GM12875 (cell line): ENCODE measurements at regions not wholly inside any gene's neighbourhood (a gene's known extent, or its start where the extent isn't known, plus 50 kb on each side); places are given as distances from the start of the nearest gene placed in this dataset.
"Not testable (repeated sequence)": the region's sequence is repeated elsewhere in the genome, so short reads cannot be mapped to it uniquely, and the experiment has no call there.

Experiments used
- H3K4me3 ChIP-seq: one replicate; pipeline ENCODE4 v1.5.1; 2011; ENCODE audit warnings: low read depth, low read length, control low read depth
- TF ChIP-seq, protein P1 (sequence below): IDR thresholded peaks from 2 replicates; pipeline ENCODE4 v1.5.1; 2011; ENCODE audit warnings: low read depth, mild to moderate bottlenecking, control low read depth, inconsistent platforms, low read length, moderate library complexity, borderline replicate concordance; ENCODE audit not compliant: insufficient read depth

DNA sequence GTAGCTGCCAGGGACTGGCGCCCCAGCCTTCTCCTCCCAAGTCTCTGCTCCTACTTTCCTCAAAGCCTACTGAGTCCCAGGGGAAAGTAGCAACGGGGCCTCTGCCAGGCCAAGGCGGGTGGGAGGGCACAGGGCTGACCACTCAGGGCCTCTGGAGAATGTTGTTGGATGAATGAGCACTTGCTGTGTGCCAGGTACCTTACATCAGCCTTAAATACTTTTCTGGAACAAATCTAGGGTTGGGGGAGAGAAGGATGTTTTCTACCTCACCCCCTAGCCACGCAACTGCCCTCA, 119.3 kb upstream of the ZBTB40 start:
- no peak overlapping the region for H3K4me3 ChIP-seq
- TF ChIP-seq, protein P1, sequence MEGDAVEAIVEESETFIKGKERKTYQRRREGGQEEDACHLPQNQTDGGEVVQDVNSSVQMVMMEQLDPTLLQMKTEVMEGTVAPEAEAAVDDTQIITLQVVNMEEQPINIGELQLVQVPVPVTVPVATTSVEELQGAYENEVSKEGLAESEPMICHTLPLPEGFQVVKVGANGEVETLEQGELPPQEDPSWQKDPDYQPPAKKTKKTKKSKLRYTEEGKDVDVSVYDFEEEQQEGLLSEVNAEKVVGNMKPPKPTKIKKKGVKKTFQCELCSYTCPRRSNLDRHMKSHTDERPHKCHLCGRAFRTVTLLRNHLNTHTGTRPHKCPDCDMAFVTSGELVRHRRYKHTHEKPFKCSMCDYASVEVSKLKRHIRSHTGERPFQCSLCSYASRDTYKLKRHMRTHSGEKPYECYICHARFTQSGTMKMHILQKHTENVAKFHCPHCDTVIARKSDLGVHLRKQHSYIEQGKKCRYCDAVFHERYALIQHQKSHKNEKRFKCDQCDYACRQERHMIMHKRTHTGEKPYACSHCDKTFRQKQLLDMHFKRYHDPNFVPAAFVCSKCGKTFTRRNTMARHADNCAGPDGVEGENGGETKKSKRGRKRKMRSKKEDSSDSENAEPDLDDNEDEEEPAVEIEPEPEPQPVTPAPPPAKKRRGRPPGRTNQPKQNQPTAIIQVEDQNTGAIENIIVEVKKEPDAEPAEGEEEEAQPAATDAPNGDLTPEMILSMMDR: no peak

DNA sequence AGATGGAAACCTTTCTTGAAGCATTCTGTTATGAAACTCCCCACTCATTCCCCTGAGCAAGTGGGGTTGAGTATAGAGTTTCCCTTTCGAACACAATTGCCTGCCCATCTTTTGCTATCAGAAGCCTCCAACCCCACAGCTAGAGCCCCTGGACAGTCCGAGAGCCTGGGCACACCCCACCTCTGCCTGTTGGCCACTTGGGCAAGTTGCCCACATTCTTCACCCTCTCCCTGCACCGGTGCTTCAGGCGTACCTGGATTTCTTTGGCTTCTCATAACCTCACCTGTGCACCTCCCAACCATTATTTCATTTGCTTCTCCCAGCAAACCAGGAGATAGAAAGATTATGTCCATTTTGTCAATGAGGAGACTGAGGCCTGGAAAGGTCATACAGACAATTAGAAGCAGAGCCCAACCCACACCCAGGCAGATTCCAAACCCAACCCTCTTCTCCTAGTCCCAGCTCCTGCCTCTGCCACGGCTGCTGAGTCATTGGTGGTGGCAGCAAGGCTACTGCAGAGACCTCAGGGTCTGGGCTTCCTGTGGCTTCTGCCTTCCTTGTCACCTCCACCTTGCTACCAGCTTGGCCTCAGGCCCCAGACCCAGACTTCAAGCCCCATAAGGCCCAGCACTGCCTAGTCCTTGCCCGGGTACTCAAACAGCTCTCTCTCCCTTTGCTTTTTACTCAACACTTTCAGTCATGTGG, 118.7 kb upstream of the ZBTB40 start:
- TF ChIP-seq, protein P1: no peak
- H3K4me3 ChIP-seq: no peak overlapping the region

DNA sequence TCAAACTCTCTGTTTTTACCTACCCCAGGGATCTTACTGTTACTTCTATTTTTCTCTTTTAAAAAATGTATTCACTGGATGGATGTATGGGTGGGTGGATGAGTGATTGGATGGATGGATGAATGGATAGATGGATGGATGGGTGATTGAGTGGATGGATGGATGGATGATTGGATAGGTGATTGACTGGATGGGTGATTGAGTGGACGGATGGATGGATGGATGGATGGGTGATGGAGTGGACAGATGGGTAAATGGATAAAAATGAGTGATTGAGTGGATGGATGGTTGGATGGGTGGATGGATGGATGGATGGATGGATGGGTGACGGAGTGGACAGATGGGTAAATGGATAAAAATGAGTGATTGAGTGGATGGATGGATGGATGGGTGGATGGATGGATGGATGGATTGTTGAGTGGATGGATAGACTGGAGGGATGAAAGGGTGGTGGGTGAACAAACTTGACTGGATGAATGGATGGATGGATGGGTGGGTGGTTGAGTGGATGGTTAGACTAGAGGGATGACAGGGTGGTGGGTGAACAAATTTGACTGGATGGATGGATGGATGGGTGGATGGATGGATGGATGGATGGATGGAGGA, 118.0 kb upstream of the ZBTB40 start:
- H3K4me3 ChIP-seq: no peak overlapping the region
- TF ChIP-seq, protein P1: no peak

DNA sequence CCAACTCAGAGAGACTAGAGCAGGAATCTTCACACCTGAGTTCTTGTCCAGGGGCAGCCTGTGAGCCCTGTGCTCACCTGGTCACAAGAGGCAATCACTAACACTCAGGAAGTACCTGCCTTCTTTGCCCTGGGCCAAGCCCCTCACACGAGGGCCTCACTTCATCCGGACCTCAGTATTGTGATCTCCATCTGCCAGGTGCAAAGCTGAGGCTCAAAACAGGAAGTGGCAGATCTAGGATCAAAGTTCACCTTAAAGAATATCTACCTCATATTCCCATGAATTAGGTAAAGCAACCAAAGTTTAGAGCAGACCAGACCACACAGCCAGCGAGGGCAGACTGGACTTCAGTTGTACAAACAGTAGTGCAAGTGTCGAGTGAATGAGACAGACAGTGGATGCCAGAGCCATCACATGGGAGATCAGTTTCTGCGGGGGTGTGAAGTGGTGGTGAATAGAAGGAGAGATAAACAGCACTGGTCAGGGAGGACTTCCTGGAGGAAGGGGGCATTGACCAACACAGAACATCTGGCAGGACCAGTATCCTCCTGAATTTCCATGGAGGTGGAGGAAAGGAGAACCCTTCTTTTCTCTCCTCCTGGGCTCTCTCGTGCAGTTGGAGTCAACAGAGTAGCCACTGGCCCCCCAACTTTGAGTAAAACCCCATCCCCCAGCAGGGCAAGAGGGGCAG, 116.6 kb upstream of the ZBTB40 start:
- no peak overlapping the region for H3K4me3 ChIP-seq
- TF ChIP-seq, protein P1: no peak

DNA sequence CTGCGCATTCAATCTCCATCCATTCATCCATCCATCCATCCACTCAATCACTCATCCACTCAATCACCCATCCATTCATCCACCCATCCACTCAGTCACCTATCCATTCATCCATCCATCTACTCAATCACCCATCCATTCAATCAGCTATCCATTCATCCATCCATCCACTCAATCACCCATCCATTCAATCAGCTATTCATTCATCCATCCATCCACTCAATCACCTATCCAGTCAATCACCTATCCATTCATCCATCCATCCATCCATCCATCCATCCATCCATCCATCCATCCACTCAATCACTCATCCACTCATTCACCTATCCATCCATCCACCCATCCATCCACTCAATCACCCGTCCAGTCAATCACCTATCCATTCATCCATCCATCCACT, 115.4 kb upstream of the ZBTB40 start:
- H3K4me3 ChIP-seq: not testable (repeated sequence)

DNA sequence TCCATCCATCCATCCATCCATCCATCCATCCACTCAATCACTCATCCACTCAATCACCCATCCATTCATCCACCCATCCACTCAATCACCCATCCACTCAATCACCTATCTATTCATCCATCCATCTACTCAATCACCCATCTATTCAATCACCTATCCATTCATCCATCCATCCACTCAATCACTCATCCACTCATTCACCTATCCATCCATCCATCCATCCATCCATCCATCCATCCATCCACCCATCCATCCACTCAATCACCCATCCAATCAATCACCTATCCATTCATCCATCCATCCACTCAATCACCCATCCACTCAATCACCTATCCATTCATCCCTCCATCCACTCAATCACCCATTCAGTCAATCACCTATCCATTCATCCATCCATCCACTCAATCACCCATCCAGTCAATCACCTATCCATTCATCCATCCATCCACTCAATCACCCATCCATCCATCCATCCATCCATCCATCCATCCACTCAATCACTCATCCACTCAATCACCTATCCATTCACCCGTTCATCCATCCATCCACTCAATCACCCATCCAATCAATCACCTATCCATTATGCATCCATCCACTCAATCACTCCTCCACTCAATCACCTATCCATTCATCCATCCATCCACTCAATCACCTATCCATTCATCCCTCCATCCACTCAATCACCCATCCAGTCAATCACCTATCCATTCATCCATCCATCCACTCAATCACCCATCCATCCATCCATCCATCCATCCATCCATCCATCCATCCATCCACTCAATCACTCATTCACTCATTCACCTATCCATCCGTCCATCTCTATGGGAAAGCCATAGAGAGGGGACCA, 114.7 kb upstream of the ZBTB40 start:
- H3K4me3 ChIP-seq: not testable (repeated sequence)

DNA sequence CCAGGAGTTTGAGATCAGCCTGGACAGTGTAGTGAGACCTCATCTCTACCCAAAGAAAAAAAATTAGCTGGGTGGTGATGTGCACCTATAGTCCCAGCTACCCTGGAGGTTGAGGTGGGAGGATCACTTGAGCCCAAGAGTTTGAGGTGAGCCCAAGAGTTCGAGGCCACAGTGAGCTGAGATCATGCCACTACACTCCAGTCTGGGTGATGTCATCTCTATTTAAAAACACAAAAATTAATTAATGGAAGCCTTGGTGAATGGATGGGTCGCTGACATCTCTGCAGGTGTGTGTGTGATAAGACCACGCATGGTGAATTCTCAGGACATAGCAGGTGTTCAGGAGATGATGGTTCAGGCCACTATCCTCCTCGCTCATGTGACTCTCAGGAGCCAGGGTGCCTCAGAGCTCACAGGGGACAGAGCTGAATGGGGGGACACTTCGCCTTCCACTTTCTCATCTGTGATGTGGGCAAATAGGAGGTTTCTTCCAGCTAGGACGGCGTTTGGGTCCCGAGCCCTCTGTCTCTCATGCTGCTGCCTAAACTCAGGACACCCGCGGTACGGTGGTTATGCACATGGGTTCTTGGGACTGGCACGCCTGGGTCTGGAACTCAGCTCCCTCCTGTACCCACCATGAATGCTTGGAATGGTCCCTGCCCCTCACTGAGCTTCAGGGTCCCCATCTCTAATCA, 113.4 kb upstream of the ZBTB40 start:
- TF ChIP-seq, protein P1: no peak

More for the DNA sequence above, 113.4 kb upstream of the ZBTB40 start:
- H3K4me3 ChIP-seq: no peak overlapping the region
